SHP77 (cell line): ENCODE measurements at regions not wholly inside any gene's neighbourhood (a gene's known extent, or its start where the extent isn't known, plus 50 kb on each side); places are given as distances from the start of the nearest gene placed in this dataset.
"Not testable (repeated sequence)": the region's sequence is repeated elsewhere in the genome, so short reads cannot be mapped to it uniquely, and the experiment has no call there.

ENCODE experiments used
- DNase-seq, 2 experiments: peaks; one replicate each; lab custom pipeline; 2025; lab: John Stamatoyannopoulos, UW

DNA sequence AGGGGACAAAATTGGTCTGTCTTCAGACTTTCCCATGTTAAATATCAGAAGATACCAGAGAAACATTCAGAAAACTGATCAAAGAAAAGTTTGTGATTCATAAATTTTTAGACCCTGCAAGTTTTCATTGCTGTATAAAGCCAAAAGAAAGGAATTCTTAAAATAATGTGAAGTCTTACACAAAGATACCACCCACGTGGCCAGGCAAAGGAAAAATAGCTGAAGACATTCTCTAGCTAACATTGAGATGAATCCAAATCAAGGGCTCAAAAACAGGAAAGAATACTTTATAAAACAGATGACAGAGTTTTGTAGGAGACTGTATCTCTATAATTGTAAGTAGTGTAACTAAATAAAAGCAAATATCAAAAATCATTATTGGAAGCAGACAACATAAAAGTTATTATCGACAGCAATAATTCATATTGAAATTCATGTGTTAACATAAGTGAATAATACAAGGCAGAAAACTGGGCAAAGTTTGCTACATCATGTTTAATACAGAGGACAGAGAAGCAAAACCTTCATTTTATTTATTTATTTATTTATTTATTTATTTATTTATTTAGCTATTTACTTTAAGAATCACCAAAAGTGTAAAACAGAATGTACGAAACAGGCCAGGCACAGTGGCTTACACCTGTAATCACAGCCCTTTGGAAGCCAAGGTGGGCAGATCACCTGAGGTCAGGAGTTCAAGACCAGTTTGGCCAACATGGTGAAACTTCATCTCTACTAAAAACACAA lies 204.6 kb upstream of the SLIT2 start:
- no peak for DNase-seq

DNA sequence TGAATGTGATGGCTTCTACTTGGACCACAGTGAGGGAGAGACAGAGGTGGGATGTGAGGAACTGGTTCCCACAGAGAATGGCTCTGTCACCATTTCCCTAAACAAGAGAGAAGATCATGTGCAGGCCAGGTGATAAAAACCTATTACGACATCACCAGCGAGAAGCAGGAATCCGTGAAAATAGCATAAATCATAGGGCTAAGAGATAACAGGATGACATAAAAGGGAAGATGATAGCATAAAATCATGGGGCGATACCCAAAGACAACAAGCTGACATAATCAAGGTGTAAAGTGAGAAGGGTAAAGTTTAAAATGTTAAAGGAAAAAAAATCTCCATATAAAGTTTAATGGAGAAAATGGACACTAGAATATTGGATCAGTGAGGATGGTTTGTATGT lies 205.5 kb upstream of the SLIT2 start:
- DNase-seq: no peak

DNA sequence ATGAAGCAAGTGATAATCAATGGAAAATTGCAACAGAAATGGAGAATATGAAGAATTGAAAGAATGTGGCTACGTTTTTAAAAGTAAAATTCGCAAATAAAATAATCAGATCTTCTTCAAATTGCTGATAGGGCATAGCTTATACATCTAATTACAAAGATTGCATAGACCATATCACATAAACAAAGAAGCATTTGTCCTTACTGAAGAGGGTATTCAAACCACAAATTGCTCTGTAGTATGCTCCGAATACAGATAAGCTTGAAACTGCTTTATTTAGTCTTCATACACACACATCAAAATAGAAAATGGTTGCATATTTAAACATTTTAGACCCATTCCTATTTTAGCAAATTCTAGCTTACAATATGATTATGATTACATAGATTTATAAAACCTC lies 206.7 kb upstream of the SLIT2 start:
- no peak for DNase-seq

DNA sequence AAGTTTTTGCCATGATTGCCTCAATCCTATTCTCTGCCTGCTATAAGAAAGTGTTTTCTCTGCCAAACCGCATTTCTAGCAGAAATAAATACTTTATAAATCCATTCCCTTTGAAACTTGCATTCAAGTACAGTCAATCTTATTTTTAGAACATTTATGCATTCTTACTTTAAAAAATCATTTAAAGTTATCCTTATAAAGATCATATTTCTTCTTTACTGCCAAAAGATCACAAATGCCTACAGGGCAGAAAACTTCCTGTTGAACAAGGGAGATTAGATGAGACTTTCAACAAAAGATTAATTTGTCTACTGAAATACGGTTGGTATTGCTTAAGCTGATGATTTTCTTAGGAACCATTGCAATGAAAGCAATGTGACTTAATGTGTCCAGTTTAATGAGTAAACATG lies 207.2 kb upstream of the SLIT2 start:
- DNase-seq: no peak

DNA sequence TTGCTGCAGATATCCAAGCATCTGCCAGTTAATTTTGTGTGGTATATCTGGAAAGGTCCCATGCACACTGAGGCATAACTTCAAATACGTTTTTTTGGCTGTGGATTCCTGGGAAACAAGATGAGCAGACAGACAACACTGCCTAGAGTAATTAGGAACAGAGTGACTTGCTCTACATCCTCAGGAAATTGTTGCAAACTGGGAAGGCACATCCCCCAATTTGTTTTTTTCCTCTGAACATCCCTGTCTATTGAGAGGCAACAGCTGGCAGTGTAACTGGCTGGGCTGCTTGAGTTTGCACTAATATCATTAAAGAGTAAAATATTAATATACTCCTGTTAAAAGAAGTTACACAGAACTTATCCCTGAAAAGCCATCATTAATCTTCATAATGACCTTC lies 207.7 kb upstream of the SLIT2 start:
- DNase-seq: no peak

DNA sequence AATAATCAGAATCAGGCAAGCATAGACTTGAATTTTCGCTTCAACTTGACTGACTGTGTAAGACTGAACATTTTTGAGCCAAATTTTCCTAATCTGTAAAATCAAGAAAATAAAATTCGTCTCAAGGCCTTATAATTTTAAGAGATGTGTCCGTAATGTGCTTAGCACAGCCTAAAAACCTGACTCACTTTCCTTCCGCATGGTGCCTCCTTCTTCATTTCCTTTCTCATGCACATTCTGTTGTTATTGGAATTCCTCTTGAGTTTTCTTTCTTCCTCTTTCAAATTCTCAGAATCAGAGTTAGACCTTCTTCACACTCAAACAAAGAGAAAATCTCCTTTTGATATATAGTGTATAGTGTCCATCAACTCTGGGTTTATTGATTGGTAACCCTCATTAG lies 208.9 kb upstream of the SLIT2 start:
- DNase-seq: no peak

DNA sequence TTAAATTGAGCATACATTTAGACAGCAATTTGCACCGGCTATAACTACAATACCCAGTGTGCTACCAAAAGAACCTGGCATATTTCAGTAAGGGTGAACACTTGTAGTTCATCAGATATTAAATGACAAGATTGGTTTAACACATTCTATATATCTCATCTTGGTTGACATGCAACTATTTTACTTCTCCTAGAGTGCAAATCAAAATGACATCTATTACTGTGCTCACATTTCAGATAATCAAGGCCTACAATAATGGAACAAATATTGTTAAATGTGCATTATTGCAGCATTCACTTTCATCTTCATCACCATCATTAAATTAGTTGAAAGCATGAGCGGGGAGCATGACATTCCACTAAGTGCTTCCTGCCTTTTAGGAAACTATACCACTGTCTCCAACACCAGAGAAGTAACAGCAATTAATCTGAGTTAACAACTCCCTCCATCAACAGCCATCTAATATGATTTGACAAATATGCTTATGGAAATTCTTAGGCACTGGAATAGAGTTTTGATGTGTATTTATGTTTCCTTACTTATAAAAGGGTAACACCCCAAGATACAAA lies 209.8 kb upstream of the SLIT2 start:
- no peak for DNase-seq

DNA sequence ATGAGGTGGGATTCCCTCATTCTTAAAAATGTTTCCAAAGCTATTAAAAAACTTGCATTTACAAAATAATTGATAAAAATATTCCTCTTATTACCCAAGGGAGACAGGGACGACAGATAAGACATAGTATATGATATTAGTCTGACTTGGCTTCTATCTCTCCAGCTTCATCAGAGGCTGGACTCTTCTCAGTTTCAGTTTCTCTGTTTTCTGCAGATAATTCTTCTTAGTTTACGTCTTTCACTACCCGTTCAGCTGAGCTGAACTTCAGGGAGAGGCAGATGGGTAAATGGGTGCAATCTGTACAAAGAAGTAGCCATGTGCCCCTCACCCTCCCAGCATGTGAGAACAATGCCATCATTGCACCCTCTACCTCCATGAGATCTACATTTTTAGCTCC lies 214.0 kb upstream of the SLIT2 start:
- no peak for DNase-seq

DNA sequence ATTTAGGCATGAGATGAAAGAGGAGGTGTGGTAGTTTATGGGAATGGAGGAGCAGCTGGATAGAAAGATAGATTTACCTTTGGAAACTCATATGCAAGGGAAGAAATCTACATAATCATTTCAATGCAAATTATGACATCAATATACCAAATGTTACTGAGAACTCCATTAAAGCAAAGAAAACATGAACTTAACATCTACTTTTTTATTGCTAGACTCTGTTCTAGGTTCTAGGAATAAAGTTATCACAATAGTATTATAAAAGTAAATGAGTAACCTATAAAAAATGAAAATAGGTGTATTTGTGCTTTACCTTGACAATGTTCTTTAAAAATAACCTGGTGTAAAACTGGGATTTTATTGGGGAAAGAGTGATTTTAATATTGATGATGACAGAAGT lies 221.6 kb upstream of the SLIT2 start:
- DNase-seq: no peak

DNA sequence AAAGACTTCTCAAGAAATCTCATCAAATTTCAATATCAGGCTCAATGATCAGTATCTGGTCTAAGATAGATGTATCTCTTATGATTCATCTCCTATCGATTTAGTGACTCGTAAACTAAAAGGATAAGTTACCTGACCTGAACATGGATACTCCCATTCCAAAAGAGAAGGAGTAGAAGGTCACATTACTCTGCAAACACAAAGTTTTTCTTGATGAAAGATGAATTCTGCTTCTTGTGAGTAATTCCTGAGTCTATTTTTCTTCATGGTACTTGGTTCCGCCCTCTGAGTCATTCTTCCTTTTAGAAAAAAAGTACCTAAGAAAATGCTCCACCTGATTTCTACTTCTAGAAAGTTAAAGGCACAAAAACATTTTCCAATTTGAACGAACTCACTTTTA lies 223.1 kb upstream of the SLIT2 start:
- no peak for DNase-seq

DNA sequence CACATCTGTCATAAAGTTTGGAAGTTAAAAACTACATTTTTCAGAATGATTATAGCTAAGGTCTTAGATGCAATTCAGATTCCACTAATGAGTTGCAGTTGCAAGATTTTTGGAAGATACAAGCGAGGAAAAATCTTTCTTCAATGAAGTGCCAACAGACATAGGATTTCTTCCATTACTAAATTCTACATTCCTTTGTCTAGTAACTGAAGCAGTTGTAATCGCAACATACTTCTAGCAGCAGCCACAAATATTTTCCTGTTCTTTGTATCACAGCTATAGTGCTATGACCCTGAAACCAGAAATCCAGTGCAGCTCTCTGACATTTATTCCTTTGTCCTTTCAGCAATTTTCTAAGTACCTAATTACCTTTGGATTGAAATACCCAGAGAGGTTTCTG lies 225.2 kb upstream of the SLIT2 start:
- DNase-seq: no peak

DNA sequence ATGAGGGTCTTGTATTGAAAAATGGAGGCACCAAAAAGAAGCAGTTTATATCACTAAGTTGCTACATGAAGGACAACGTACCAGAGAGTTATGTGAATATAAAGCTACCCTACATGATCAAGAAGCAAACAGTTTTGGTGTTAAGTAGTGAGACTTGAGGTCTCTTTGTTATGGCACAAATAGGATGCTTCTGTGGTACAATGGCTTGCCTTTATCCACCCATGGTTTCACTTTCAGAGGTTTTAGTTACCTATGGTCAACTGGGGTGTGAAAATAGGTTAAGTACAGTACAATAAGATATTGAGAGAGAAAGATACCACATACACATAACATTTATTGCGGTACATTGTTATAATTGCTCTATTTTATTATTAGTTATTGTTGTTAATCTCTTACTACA lies 229.2 kb upstream of the SLIT2 start:
- no peak for DNase-seq

DNA sequence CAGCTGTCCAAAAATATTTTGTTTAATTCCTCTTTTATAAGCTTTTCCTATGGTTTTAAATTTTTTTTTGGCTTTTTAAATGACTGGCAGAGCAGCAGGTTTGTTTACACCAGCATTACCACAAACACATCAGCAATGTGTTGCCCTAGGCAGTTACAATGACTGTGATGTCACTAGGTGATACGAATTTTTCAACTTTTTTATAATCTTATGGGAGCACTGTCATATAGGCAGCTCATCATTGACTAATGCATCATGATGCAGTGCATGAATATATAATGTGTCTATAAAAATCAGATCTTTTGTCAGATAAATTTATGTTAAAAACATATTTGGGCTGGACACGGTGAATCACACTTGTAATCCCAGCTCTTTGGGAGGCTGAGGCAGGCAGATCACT lies 231.6 kb upstream of the SLIT2 start:
- DNase-seq: no peak

DNA sequence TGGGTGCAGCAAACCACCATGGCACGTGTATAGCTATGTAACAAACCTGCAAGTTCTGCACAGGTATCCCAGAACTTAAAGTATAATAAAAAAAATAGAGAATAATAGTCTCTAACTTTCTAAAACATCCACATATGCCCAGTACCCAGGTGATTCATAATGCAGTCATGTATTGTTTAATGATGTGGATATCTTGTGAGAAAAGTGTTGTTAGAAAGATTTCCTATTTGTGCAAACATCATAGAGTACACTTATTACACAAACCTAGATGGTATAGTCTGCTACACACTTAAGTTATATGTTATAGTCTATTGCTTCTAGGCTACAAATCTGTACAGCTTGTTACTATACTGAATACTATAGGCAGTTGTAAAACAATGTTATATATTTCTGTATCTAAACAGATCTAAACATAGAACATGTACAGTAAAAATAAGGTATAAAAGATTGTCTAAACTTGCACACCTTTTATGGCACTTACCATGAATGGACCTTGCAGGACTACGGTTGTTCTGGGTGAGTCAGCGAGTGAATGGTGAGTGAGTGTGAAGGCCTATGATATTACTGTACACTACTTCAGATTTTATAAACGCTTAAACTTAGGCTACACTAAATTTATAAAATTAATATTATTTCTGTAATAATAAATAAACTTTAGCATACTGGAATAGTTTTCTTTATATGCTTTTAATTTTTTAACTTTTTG lies 232.2 kb upstream of the SLIT2 start:
- DNase-seq: no peak

DNA sequence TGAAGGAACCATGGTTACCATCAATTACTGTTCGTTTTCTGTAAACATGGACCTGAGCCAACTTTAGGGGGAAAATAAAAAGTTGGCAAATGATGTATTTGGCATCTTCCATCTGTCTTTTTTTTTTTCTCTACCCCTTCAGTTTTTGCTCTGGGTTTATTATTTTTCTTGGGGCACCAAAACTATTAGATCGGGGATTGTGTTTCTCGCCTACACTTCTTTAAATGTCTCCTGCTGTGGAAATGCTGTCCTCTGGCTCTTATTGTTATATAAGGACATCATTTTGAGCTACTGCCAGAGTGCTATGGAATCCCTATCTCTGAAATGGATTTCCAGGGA lies 234.0 kb upstream of the SLIT2 start:
- DNase-seq: no peak

DNA sequence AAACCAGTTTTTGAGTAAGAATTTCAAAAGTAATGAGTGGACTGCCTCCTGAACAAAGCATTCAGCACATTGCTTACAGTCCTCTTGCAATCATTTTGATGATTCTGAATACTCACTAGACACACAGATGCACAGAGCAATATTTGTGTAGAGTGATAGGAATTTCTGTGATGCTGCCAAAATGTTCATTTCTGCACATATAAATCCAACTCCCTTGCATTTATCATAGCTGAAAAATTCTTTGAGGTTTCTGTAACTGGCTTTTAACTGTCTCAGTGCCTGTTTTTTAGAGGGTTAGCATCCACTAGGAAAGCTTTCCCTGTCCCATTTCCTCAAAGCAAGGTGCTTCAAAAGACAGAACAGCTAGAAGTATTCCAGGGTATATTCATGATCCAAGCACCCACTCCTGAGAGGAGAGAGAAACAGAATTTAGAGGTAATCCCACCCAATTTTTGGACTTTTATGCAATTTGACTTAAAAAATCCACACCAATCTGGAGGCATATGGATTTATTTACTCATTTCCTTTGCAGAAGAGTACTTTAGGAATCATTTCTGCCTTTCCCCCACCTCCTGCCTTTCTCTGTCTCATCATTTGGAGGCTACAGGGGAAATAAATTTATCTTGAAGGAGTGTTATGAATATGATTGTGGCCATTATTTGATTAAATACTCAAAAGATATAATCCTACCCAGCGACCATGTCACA lies 234.5 kb upstream of the SLIT2 start:
- DNase-seq: no peak

DNA sequence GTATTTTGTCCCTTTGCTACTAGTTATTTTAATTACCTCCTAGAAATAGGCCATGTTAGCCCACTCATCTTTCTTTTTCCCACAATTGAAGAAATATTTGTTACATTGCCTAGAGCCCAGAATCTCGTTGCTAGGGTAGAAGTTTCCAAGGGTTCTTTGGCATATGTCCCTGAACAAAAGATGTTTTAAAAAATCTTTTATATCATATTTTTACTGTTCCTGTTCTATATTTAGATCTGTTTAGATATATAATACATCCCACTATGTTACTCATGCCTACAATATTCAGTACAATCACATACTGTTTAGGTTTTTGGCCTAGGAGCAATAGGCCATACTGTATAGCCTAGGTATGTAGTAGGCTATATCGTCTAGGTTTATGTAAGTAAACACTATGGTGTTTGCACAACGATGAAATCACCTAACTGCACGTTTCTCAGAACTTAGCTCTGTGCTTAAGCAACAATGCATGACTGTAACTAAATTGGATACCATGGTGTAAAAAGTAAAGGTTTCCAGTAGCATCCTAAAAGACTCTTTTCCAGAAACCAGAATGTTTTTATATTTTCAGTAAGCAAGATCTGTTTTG lies 236.0 kb upstream of the SLIT2 start:
- DNase-seq: peak in 1 of 2 experiments; percentile 0

DNA sequence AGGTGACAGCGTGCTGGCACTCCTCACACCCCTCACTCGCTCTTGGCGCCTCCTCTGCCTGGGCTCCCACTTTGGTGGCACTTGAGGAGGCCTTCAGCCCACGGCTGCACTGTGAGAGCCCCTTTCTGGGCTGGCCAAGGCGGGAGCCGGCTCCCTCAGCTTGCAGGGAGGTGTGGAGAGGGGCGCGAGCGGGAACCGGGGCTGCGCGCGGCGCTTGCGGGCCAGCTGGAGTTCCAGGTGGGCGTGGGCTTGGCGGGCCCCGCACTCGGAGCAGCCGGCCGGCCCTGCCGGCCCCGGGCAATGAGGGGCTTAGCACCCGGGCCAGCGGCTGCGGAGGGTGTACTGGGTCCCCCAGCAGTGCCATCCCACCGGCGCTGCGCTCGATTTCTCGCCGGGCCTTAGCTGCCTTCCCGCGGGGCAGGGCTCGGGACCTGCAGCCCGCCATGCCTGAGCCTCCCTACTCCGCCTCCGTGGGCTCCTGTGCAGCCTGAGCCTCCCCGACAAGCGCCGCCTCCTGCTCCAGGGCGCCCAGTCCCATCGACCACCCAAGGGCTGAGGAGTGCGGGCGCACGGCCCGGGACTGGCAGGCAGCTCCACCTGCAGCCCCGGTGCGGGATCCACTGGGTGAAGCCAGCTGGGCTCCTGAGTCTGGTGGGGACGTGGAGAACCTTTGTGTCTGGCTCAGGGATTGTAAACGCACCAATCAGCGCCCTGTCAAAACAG lies 247.7 kb upstream of the SLIT2 start:
- not testable (repeated sequence) for DNase-seq

DNA sequence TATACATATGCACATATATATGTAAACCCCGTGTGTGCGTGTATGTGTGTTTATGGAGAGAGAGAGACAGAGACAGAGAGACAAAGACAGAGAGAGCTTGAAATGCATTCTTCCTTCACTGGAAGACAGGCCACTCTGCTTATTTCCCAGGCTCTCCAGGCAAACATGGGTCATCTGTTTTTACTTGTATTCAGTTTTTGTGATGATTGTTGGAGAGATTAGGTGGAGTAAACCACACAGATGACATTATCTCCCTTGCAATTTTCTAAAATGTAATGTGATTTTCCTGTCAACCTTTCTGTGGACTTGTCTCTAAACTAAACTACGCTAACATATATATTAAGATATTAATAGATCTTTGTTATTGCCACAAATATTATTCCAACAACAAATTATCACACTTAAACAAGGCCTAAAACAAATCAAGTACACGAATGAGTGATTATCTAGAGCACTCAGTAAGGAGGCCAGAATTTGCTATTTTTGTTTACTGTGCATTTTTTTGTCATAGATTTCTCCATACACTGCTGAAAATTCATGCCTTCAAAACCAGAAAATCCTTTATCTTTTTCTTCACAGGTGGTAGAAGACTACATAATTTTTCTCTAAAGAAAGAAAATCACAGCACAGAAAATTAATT lies 251.8 kb upstream of the SLIT2 start:
- no peak for DNase-seq

DNA sequence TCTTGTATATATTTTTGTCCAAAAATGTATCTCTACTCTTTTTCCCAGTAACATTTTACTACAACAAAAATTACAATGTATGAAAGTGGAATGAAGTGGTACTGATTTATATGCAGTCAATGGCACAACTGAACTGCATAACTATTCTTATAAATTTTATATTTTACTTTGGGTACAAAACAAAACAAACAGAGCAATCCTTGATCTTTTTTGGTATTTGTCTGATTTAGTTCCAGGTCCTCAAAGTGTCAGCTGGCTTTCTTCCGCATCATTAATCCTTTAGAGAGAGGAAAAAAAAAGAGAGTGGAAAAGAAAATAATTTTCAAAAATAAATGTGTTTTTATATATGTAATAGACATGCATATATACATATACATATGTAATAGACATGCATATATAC lies 252.4 kb upstream of the SLIT2 start:
- no peak for DNase-seq

DNA sequence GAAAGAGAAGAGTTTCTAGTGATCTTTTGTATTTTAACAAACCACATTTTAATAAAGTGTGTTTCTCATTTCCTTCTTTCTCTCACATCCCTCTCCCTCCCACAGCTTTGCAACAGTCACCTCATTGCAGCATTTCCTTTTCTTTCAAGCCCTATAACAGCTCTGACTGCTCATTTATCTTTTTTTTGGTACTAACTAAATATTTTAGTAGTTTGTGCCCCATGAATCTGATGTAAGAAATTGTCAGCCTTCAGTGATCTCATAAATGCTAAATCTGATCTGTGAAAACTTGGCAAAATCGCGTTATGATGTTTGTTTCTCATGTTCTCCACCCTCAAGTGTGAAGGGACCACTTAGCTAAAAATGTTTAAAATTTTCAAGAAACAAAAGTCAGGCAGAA lies 258.5 kb upstream of the SLIT2 start:
- DNase-seq: no peak
